ENCODE measurements at regions not wholly inside any gene's neighbourhood (a gene's known extent, or its start where the extent isn't known, plus 50 kb on each side); places are given as distances from the start of the nearest gene placed in this dataset.

DNA sequence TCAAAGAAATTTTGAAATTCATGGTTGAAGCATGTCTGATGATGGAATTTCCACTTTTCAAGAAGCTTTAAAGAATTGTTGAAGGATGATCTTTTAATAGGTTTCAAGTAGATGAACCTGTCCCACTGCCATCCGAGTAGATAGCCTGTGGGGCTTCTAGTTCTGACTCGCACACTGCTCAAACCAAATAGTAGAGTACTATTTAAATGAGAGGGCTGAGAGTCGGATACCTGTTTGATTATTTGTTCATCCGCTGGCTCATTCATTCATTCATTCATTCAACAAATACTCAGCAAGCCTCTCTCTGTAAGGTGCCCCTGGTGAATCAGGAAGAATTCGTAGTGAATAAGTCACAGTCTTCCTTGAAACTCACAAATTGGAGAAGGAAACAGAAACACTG is 108.2 kb upstream of the IRX5 start:
- intact Hi-C loops (cut with DNase I; ENCODE audit: low total_unique reads), result no loop called here
- Histone ChIP-seq H3K36me3 (no peaks in the 10 kb centered on the region), H3K4me1 (no peaks in the 10 kb centered on the region), H3K4me3 (no peak overlapping the region), H3K27ac (no peak overlapping the region), H3K9me3 (no peaks in the 10 kb centered on the region), H3K27me3 (peaks cover 0 to 3% of the 10 kb centered on the region in 2 donors)
- no peak for DNase-seq
- TF ChIP-seq CTCF (IDR thresholded peaks at IDR 0.05), result no peak
- TF ChIP-seq POLR2A (IDR thresholded peaks at IDR 0.05), result no peak

DNA sequence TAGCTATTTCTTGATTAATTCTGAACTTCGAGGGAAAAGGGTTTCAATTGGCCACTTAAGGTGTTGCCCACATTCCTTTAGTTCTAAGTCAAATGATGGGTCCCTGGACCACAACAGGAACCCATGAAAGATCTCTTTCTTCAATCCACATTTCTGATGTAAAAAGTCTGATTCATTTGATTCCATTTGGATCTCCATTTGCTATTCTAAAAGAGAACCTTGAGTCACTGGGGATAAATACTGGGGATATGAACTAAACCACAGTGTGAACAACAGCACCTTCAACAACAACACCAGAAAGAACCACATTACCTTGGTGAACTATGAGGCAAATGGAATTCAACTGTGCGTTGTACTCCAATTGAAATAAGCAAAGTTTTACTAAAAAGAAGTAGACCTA is 108.9 kb upstream of the IRX5 start:
- TF ChIP-seq POLR2A (IDR thresholded peaks at IDR 0.05) (no peak), CTCF (IDR thresholded peaks at IDR 0.05) (no peak)
- no peaks in the 10 kb centered on the region for H3K36me3 ChIP-seq
- no peaks in the 10 kb centered on the region for H3K9me3 ChIP-seq
- no peaks in the 10 kb centered on the region for H3K4me1 ChIP-seq
- intact Hi-C loops (cut with DNase I; ENCODE audit: low total_unique reads), result no loop called here
- H3K27ac ChIP-seq, result no peak overlapping the region
- DNase-seq, result no peak
- H3K27me3 ChIP-seq, result peaks cover 0 to 3% of the 10 kb centered on the region in 2 donors
- H3K4me3 ChIP-seq, result no peak overlapping the region

DNA sequence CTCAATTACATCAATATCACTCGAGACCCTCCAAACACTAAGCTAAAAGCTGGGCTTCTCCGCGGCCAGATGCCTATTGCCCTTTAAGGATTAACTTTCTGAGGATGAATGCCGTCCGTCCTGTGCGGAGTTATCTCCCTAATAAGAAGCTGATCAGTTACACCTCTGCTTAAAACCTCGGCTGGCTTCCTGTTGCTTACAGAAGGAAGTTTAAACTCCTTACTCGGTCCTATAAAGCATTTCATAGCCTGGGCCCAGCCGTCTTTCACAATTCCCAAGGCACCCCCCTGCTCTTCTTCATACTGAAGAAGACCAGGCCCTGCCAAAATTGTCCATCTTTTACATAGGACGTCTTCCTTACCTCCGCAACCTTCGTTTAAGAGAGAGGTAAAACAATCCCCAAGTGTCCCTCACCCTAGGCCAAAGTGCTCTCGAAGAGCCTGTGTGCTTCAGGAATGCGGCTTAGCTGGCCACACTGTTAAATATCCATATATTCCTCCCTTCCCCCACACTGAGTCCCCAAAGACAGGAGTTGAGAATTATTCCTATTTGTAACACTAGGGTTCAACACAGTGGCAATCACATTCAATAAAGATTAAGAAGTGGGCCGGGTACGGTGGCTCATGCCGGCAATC is 112.6 kb upstream of the IRX5 start:
- TF ChIP-seq CTCF (IDR thresholded peaks at IDR 0.05), result no peak
- TF ChIP-seq POLR2A (IDR thresholded peaks at IDR 0.05), result no peak
- no peak for DNase-seq
- peaks cover 0 to 3% of the 10 kb centered on the region in 2 donors for H3K27me3 ChIP-seq
- H3K4me3 ChIP-seq, result no peak overlapping the region
- no peaks in the 10 kb centered on the region for H3K9me3 ChIP-seq
- no peak overlapping the region for H3K27ac ChIP-seq
- intact Hi-C loops (cut with DNase I; ENCODE audit: low total_unique reads), result no loop called here
- H3K4me1 ChIP-seq, result no peaks in the 10 kb centered on the region
- no peaks in the 10 kb centered on the region for H3K36me3 ChIP-seq

DNA sequence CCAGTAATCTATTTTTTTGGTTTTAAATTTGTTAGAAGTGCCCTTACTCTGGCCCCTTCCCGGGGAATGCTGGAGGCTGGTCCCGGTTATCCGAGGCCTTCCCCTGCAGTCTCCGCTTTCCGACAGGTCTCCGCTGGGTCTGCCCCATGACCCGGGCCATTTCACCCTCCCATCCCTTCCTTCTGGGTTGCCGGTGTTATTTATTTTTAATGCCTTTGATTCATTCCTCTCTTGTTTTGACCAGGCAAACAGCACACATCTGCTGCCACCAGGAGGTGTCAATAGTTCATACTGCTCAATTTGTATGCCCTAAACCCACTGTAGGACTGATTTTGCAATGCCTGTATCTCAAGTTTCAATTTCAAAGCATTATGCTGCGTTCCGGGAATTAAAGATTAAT is 113.2 kb upstream of the IRX5 start:
- Histone ChIP-seq H3K9me3 (no peaks in the 10 kb centered on the region), H3K36me3 (no peaks in the 10 kb centered on the region), H3K4me3 (no peak overlapping the region), H3K27ac (no peak overlapping the region), H3K4me1 (no peaks in the 10 kb centered on the region), H3K27me3 (peaks cover 0 to 3% of the 10 kb centered on the region in 2 donors)
- no peak for TF ChIP-seq CTCF (IDR thresholded peaks at IDR 0.05)
- TF ChIP-seq POLR2A (IDR thresholded peaks at IDR 0.05), result no peak
- intact Hi-C loops (cut with DNase I; ENCODE audit: low total_unique reads), result no loop called here
- no peak for DNase-seq

- no peak overlapping the region for H3K4me3 ChIP-seq
- TF ChIP-seq CTCF (IDR thresholded peaks at IDR 0.05) (no peak), POLR2A (IDR thresholded peaks at IDR 0.05) (no peak)
- no peaks in the 10 kb centered on the region for H3K4me1 ChIP-seq
- no peak for DNase-seq
- no peaks in the 10 kb centered on the region for H3K36me3 ChIP-seq
- H3K27me3 ChIP-seq, result peaks cover 0 to 3% of the 10 kb centered on the region in 2 donors
- intact Hi-C loops (cut with DNase I; ENCODE audit: low total_unique reads), result no loop called here
- no peaks in the 10 kb centered on the region for H3K9me3 ChIP-seq
- H3K27ac ChIP-seq, result no peak overlapping the region
These were observed 114.2 kb upstream of the IRX5 start for GRCh38 chr16:54816471-54816870.
